Activated T-cell treated with anti-CD3 and anti-CD28 coated beads, Interleukin-2, amount 50 U/mL, for 72 hours (primary cell): ENCODE measurements at regions not wholly inside any gene's neighbourhood (a gene's known extent, or its start where the extent isn't known, plus 50 kb on each side); places are given as distances from the start of the nearest gene placed in this dataset.

ENCODE experiments used
- ATAC-seq, 2 donors: fragments of 150-1000 bp; cut with Tn5 transposase; replicated peaks in 1 of 2; 2 replicates each; pipeline ENCODE4 v1.10.0; 2021; ENCODE audit warnings: moderate library complexity in 2 of 2, mild to moderate bottlenecking in 1 of 2
- DNase-seq, 2 donors: peaks; one replicate each; pipeline ENCODE4 v3.0.0; 2021 to 2022; ENCODE audit warnings: mixed read lengths in 1 of 2
- H3K27ac Mint-ChIP-seq: one replicate; pipeline ENCODE4 v1.8.0; 2022; ENCODE audit warnings: mild to moderate bottlenecking, moderate library complexity, mixed read lengths
- H3K27me3 Mint-ChIP-seq: one replicate; pipeline ENCODE4 v1.8.0; 2022; ENCODE audit warnings: low read depth, mixed read lengths
- H3K36me3 Mint-ChIP-seq, 2 donors: one replicate each; pipeline ENCODE4 v1.8.0; 2022; ENCODE audit warnings: mixed read lengths in 2 of 2, mild to moderate bottlenecking in 1 of 2; ENCODE audit not compliant: insufficient read depth in 2 of 2
- H3K4me1 Mint-ChIP-seq: one replicate; pipeline ENCODE4 v1.8.0; 2022; ENCODE audit warnings: low read depth, mixed read lengths
- H3K4me3 Mint-ChIP-seq, 2 donors: one replicate each; pipeline ENCODE4 v1.8.0; 2022; ENCODE audit warnings: mild to moderate bottlenecking in 2 of 2, mixed read lengths in 2 of 2, moderate library complexity in 2 of 2
- H3K9me3 Mint-ChIP-seq, 2 donors: one replicate each; pipeline ENCODE4 v1.8.0; 2022; ENCODE audit warnings: mixed read lengths in 2 of 2

DNA sequence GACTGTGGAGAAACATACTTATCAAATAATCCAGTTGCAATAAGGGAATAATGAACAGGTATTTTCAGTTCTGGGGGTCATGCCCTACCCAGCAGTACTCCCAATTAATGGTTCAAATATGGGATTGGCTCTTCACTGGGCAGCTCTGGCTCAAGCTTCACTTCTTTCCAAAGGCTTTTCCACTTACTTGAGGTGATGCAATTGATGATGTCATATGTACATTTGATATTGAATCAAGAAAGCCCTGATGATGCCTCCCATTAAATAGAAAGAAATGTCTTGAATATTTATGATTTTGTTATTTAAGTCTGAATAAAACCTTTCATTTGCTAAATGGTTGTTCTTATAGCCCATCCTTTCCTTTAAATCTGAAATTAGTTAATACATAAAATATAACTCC, 789.9 kb downstream of the USP25 start:
- Mint-ChIP-seq H3K27me3 (no peaks in the 10 kb centered on the region), H3K9me3 (peaks cover 0 to 6% of the 10 kb centered on the region in 2 donors), H3K4me1 (no peaks in the 10 kb centered on the region), H3K27ac (no peak overlapping the region), H3K4me3 (no peak overlapping the region), H3K36me3 (no peaks in the 10 kb centered on the region)
- DNase-seq, result no peak
- ATAC-seq, result no peak

GRCh38 chr21:16522548-16522947, 792.8 kb downstream of the USP25 start:
- Mint-ChIP-seq H3K27ac (no peak overlapping the region), H3K9me3 (peaks cover 3 to 10% of the 10 kb centered on the region in 2 donors), H3K4me1 (no peaks in the 10 kb centered on the region), H3K36me3 (no peaks in the 10 kb centered on the region), H3K27me3 (no peaks in the 10 kb centered on the region), H3K4me3 (no peak overlapping the region)
- DNase-seq, result no peak
- no peak for ATAC-seq

DNA sequence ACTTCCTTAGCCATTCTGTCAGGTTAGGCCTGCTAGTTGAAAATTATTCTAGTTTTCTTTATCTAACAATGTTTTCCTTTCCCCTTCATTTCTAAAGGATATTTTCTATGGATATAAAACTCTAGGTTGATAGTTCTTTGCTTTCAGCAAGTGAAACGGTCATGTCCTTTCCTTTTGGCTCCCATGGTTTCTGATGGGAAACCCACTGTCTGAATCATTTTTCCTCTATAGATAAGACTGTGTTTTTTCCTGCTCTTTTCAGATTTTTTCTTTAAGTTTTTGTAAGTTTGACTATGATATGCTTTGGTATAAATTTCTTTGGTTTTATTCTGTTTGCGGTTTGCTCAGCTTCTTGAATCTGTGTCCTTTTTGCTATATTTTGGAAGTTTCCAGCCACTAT, 800.9 kb downstream of the USP25 start:
- H3K36me3 Mint-ChIP-seq, result peaks cover 0 to 1% of the 10 kb centered on the region in 2 donors
- no peak overlapping the region for H3K27ac Mint-ChIP-seq
- no peaks in the 10 kb centered on the region for H3K27me3 Mint-ChIP-seq
- no peaks in the 10 kb centered on the region for H3K4me1 Mint-ChIP-seq
- ATAC-seq, result no peak
- peaks cover 13 to 14% of the 10 kb centered on the region in 2 donors for H3K9me3 Mint-ChIP-seq
- H3K4me3 Mint-ChIP-seq, result no peak overlapping the region
- DNase-seq, result no peak

DNA sequence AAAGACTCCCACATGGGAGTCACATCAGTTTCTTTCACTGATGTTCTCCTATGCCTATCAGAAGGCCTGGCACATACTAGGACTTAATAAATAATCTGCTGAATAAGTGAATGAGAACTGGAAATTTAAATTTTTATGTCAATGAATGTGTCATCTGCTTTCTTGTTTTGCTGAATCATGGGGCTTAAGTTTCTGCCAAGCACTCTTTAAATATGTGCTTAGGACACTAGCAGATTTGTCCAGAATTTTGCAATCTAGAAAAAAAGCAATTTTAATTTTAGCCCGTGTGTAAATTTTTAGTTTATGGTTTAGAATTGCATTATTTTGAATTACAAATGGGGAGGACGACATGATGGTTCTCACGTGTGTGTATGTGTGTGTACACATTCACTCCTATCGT, 803.1 kb downstream of the USP25 start:
- DNase-seq (no peak), ATAC-seq (no peak)
- no peaks in the 10 kb centered on the region for H3K27me3 Mint-ChIP-seq
- no peaks in the 10 kb centered on the region for H3K4me1 Mint-ChIP-seq
- peaks cover 0 to 1% of the 10 kb centered on the region in 2 donors for H3K36me3 Mint-ChIP-seq
- no peak overlapping the region for H3K27ac Mint-ChIP-seq
- H3K4me3 Mint-ChIP-seq, result no peak overlapping the region
- peaks cover 10 to 11% of the 10 kb centered on the region in 2 donors for H3K9me3 Mint-ChIP-seq

DNA sequence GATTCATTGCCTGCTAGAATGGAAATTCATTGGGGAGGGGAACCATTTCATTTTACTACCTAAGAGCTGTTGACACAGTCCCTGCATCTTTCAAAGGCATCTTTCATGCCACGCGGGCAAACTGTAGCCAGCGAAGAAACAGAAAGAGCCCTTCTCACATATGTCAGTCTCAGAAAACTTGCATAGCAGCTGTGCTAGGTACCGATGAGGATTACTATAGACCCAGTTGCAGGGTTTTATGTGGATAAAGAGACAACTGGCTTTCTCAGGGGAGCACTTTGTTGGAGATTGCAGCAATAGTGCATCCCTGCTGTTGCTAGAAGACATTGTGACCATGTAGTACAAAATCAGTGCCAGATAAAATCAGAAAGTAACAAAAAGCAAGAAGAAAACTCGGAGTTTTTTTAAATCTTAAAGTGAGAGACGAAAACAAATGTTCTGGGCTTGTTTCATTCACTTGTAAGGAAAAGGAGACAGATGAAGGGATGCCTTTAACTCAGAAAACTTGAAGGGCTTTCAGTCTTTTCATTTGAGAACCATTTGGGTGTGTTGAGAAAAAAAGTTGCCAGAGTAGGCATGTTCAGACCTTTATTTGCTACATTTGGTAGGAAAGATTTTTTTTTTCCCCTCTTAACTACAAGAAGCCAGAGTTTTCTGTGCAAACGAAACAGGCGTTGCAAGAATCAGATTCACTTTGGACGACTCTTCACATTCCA, 804.1 kb downstream of the USP25 start:
- peaks cover 8% of the 10 kb centered on the region in 2 donors for H3K9me3 Mint-ChIP-seq
- H3K4me1 Mint-ChIP-seq, result no peaks in the 10 kb centered on the region
- no peak overlapping the region for H3K4me3 Mint-ChIP-seq
- no peaks in the 10 kb centered on the region for H3K27me3 Mint-ChIP-seq
- H3K27ac Mint-ChIP-seq, result no peak overlapping the region
- DNase-seq, result no peak
- no peak for ATAC-seq
- H3K36me3 Mint-ChIP-seq, result no peaks in the 10 kb centered on the region

GRCh38 chr21:16534408-16535101, 804.8 kb downstream of the USP25 start:
- H3K4me1 Mint-ChIP-seq, result no peaks in the 10 kb centered on the region
- no peak for ATAC-seq
- H3K27me3 Mint-ChIP-seq, result no peaks in the 10 kb centered on the region

DNA sequence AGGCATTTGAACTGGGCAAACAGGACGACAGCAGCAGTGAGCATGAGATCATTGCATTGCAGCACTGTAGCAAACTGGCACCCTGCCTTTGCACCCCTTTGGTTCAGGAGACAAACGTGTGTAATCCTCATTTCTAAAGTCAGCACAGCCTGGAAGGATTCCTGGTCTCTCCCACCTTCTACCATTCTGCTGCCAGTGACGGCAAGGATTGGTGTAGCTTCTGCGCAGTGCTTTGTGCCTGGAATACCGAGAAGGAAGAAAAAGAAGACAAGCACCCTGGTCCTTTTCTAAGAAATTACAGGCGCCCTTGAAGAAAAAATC, 805.3 kb downstream of the USP25 start:
- no peaks in the 10 kb centered on the region for H3K27me3 Mint-ChIP-seq
- H3K4me3 Mint-ChIP-seq, result no peak overlapping the region
- no peak overlapping the region for H3K27ac Mint-ChIP-seq
- no peak for ATAC-seq
- H3K9me3 Mint-ChIP-seq, result peaks cover 4 to 6% of the 10 kb centered on the region in 2 donors
- no peaks in the 10 kb centered on the region for H3K36me3 Mint-ChIP-seq
- H3K4me1 Mint-ChIP-seq, result no peaks in the 10 kb centered on the region
- DNase-seq, result no peak

More at GRCh38 chr21:16534408-16535101, 804.8 kb downstream of the USP25 start:
- Mint-ChIP-seq H3K9me3 (peaks cover 4 to 8% of the 10 kb centered on the region in 2 donors), H3K4me3 (no peak overlapping the region), H3K36me3 (no peaks in the 10 kb centered on the region), H3K27ac (no peak overlapping the region)
- DNase-seq, result no peak

DNA sequence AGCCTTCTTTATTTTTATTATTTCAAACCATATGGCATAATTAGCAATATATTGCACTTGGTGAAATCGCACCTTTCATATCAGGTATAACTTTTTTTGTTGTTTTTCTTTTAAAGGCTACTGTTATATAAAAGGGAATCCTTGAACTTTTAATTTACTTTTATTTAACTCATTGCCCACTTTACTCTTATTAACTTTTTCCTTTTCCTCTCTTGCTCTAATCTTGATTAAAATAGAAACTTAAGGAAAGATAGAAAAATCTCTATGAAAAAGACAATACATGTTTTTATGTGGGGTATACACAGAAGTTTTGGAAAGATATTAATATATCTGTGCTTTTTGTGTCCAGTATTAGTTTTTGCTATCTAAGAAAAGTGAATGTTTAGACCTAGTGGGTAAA, 805.8 kb downstream of the USP25 start:
- Mint-ChIP-seq H3K9me3 (peaks cover 4 to 6% of the 10 kb centered on the region in 2 donors), H3K27me3 (no peaks in the 10 kb centered on the region), H3K4me1 (no peaks in the 10 kb centered on the region), H3K27ac (no peak overlapping the region), H3K36me3 (no peaks in the 10 kb centered on the region), H3K4me3 (no peak overlapping the region)
- no peak for DNase-seq
- ATAC-seq, result no peak

DNA sequence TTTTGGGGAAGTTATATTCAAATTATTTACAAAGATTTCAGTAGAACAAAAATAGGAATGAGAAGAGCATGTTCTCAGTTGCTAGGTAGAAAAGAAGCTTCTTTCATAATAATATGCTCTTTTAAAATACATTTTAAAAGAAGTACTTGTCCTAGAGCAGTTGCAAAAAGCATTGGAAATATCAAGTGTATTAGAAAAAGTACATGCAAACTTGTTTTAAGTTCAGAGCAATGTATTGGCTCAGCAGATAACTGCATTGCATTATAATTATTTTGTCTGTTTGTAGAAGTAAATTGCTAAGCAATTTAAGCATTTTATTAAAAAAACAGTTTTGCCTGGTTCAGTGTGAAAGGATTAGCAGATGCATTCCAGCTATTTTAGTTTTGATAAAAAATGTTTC, 806.4 kb downstream of the USP25 start:
- H3K36me3 Mint-ChIP-seq, result no peaks in the 10 kb centered on the region
- H3K4me3 Mint-ChIP-seq, result no peak overlapping the region
- no peaks in the 10 kb centered on the region for H3K4me1 Mint-ChIP-seq
- no peak for DNase-seq
- H3K27me3 Mint-ChIP-seq, result no peaks in the 10 kb centered on the region
- peaks cover 4 to 6% of the 10 kb centered on the region in 2 donors for H3K9me3 Mint-ChIP-seq
- no peak for ATAC-seq
- no peak overlapping the region for H3K27ac Mint-ChIP-seq

GRCh38 chr21:16536643-16537434, 807.1 kb downstream of the USP25 start:
- DNase-seq, result no peak
- ATAC-seq, result no peak
- Mint-ChIP-seq H3K36me3 (peaks cover 0 to 2% of the 10 kb centered on the region in 2 donors), H3K27ac (no peak overlapping the region), H3K9me3 (peaks cover 1 to 5% of the 10 kb centered on the region in 2 donors), H3K27me3 (no peaks in the 10 kb centered on the region), H3K4me3 (no peak overlapping the region), H3K4me1 (no peaks in the 10 kb centered on the region)

DNA sequence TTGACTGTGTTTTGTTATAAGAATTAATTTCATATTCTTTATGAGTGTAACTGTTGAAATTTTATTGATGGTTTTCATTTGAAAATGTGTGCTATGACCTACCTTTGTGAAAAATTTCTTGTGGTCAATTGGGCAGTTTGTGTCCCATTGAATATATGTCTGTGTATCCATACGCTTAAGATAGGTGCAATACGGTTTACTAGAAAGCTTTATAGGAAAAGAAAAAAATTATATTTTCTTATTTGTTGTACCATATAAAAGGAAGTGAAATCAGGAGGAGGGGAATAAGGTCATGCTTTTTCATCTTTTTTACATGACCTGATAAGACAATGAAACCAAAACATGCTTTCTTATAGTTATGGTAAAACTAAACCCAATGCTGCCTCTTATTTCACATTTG, 807.7 kb downstream of the USP25 start:
- DNase-seq, result no peak
- no peaks in the 10 kb centered on the region for H3K4me1 Mint-ChIP-seq
- no peak for ATAC-seq
- peaks cover 0 to 2% of the 10 kb centered on the region in 2 donors for H3K36me3 Mint-ChIP-seq
- H3K27ac Mint-ChIP-seq, result no peak overlapping the region
- H3K27me3 Mint-ChIP-seq, result no peaks in the 10 kb centered on the region
- peaks cover 1 to 5% of the 10 kb centered on the region in 2 donors for H3K9me3 Mint-ChIP-seq
- H3K4me3 Mint-ChIP-seq, result no peak overlapping the region

GRCh38 chr21:16538405-16538804, 808.6 kb downstream of the USP25 start:
- Mint-ChIP-seq H3K27me3 (no peaks in the 10 kb centered on the region), H3K27ac (no peak overlapping the region), H3K9me3 (peaks cover 1 to 5% of the 10 kb centered on the region in 2 donors), H3K4me3 (no peak overlapping the region), H3K4me1 (no peaks in the 10 kb centered on the region), H3K36me3 (peaks cover 0 to 2% of the 10 kb centered on the region in 2 donors)
- DNase-seq, result no peak
- ATAC-seq, result no peak

- DNase-seq (no peak), ATAC-seq (no peak)
- H3K4me3 Mint-ChIP-seq, result no peak overlapping the region
- peaks cover 1 to 3% of the 10 kb centered on the region in 2 donors for H3K9me3 Mint-ChIP-seq
- H3K4me1 Mint-ChIP-seq, result no peaks in the 10 kb centered on the region
- H3K27me3 Mint-ChIP-seq, result no peaks in the 10 kb centered on the region
- H3K36me3 Mint-ChIP-seq, result peaks cover 0 to 2% of the 10 kb centered on the region in 2 donors
- no peak overlapping the region for H3K27ac Mint-ChIP-seq
Measured at GRCh38 chr21:16538936-16539440, 809.2 kb downstream of the USP25 start.
